ENCODE measurements at regions not wholly inside any gene's neighbourhood (a gene's known extent, or its start where the extent isn't known, plus 50 kb on each side); places are given as distances from the start of the nearest gene placed in this dataset.

- no peak overlapping the region for H3K4me2 ChIP-seq (replicated peaks; ENCODE audit: low read depth, low read length, poor library complexity, severe bottlenecking)
- ATAC-seq (ENCODE audit: low read depth): no peak
- no peak overlapping the region for H3K27ac Mint-ChIP-seq
- H3K79me2 ChIP-seq (ENCODE audit: control insufficient read depth, insufficient read depth, low read length): no peaks in the 10 kb centered on the region
- 100% methylated on average over 1 of the region's 2 CpGs for WGBS (ENCODE audit: insufficient coverage)
- H3K9me3 ChIP-seq (ENCODE audit: control extremely low read depth in 1 of 3, control insufficient read depth in 2 of 3, insufficient read depth in 1 of 3, low read length in 2 of 3): no peaks in the 10 kb centered on the region
- intact Hi-C loops (cut with micrococcal nuclease): no loop called here
- ChIA-PET CTCF (no interaction called here), POLR2A (no interaction called here)
- H3K4me1 ChIP-seq (ENCODE audit: control insufficient read depth in 2 of 2, insufficient read depth in 2 of 2, low read length in 2 of 2): no peaks in the 10 kb centered on the region
- H3K4me3 ChIP-seq (ENCODE audit: control extremely low read depth in 1 of 5, extremely low read depth in 1 of 5, insufficient read depth in 1 of 5, low read depth in 2 of 5, low read length in 4 of 5): no peak overlapping the region
- TF ChIP-seq EZH2 (IDR thresholded peaks at IDR 0.05; ENCODE audit: borderline replicate concordance, insufficient read depth, low read depth, low read length, poor library complexity, severe bottlenecking): no peak
- TF ChIP-seq CTCF (IDR thresholded peaks at IDR 0.05): no peak
- H3K4me3 Mint-ChIP-seq: no peak overlapping the region
- no peaks in the 10 kb centered on the region for H3K4me1 Mint-ChIP-seq
- H4K20me1 ChIP-seq (ENCODE audit: control insufficient read depth, insufficient read depth, low read length, poor library complexity, severe bottlenecking): no peaks in the 10 kb centered on the region
- H3K27me3 ChIP-seq (replicated peaks in 1 of 4; ENCODE audit: control extremely low read depth in 1 of 4, control insufficient read depth in 3 of 4, insufficient read depth in 4 of 4, low read length in 3 of 4): no peaks in the 10 kb centered on the region
- H3K36me3 ChIP-seq (replicated peaks in 1 of 2; ENCODE audit: control extremely low read depth in 1 of 2, control insufficient read depth in 1 of 2, extremely low read depth in 1 of 2, insufficient read depth in 2 of 2, low read length in 1 of 2): no peaks in the 10 kb centered on the region
- H3K9ac ChIP-seq (ENCODE audit: low read length): no peak overlapping the region
- DNase-seq: no peak
- H3K27ac ChIP-seq (ENCODE audit: low read length in 2 of 2): no peak overlapping the region
- no peak overlapping the region for H2AFZ ChIP-seq (ENCODE audit: insufficient read depth, low read depth, low read length, poor library complexity, severe bottlenecking)
- H3K9me3 Mint-ChIP-seq (ENCODE audit: insufficient read depth): peaks cover 8% of the 10 kb centered on the region
- H3K27me3 Mint-ChIP-seq: no peaks in the 10 kb centered on the region
Observed at GRCh38 chr2:14778015-14778414, 145.5 kb downstream of the LRATD1 start.

- no peaks in the 10 kb centered on the region for H3K4me1 Mint-ChIP-seq
- ATAC-seq (ENCODE audit: low read depth): no peak
- DNase-seq: no peak
- H3K4me3 Mint-ChIP-seq: no peak overlapping the region
- WGBS (ENCODE audit: insufficient coverage): 78% methylated on average over 4 of the region's 4 CpGs
- Histone ChIP-seq H3K27me3 (replicated peaks in 1 of 4; ENCODE audit: control extremely low read depth in 1 of 4, control insufficient read depth in 3 of 4, insufficient read depth in 4 of 4, low read length in 3 of 4) (no peaks in the 10 kb centered on the region), H3K27ac (ENCODE audit: low read length in 2 of 2) (no peak overlapping the region), H3K4me3 (ENCODE audit: control extremely low read depth in 1 of 5, extremely low read depth in 1 of 5, insufficient read depth in 1 of 5, low read depth in 2 of 5, low read length in 4 of 5) (no peak overlapping the region), H3K36me3 (replicated peaks in 1 of 2; ENCODE audit: control extremely low read depth in 1 of 2, control insufficient read depth in 1 of 2, extremely low read depth in 1 of 2, insufficient read depth in 2 of 2, low read length in 1 of 2) (no peaks in the 10 kb centered on the region), H3K9me3 (ENCODE audit: control extremely low read depth in 1 of 3, control insufficient read depth in 2 of 3, insufficient read depth in 1 of 3, low read length in 2 of 3) (no peaks in the 10 kb centered on the region), H3K9ac (ENCODE audit: low read length) (no peak overlapping the region), H2AFZ (ENCODE audit: insufficient read depth, low read depth, low read length, poor library complexity, severe bottlenecking) (no peak overlapping the region), H4K20me1 (ENCODE audit: control insufficient read depth, insufficient read depth, low read length, poor library complexity, severe bottlenecking) (no peaks in the 10 kb centered on the region), H3K4me2 (replicated peaks; ENCODE audit: low read depth, low read length, poor library complexity, severe bottlenecking) (no peak overlapping the region), H3K4me1 (ENCODE audit: control insufficient read depth in 2 of 2, insufficient read depth in 2 of 2, low read length in 2 of 2) (no peaks in the 10 kb centered on the region), H3K79me2 (ENCODE audit: control insufficient read depth, insufficient read depth, low read length) (no peaks in the 10 kb centered on the region)
- intact Hi-C loops (cut with micrococcal nuclease): no loop called here
- no peaks in the 10 kb centered on the region for H3K27me3 Mint-ChIP-seq
- CTCF ChIA-PET: no interaction called here
- no peak overlapping the region for H3K27ac Mint-ChIP-seq
- no peak for TF ChIP-seq CTCF (IDR thresholded peaks at IDR 0.05)
- POLR2A ChIA-PET: no interaction called here
- H3K9me3 Mint-ChIP-seq (ENCODE audit: insufficient read depth): peaks cover 8% of the 10 kb centered on the region
Observed at GRCh38 chr2:14779252-14779651, 146.7 kb downstream of the LRATD1 start.

All from B cell (primary cell).